ENCODE measurements at regions not wholly inside any gene's neighbourhood (a gene's known extent, or its start where the extent isn't known, plus 50 kb on each side); places are given as distances from the start of the nearest gene placed in this dataset.
"Not testable (repeated sequence)": the region's sequence is repeated elsewhere in the genome, so short reads cannot be mapped to it uniquely, and the experiment has no call there.

GRCh38 chr6:169099411-169100202 is 154.0 kb downstream of the THBS2 start:
- no peak for DNase-seq

- DNase-seq = not testable (repeated sequence)
Measured at GRCh38 chr6:169098651-169099050, 155.0 kb downstream of the THBS2 start.

- no peak for DNase-seq
Measured at GRCh38 chr6:169098116-169098515, 155.5 kb downstream of the THBS2 start.

GRCh38 chr6:169097381-169097959 is 156.2 kb downstream of the THBS2 start:
- no peak for DNase-seq

GRCh38 chr6:169096388-169096787 is 157.3 kb downstream of the THBS2 start:
- no peak for DNase-seq

GRCh38 chr6:169095153-169095552 is 158.5 kb downstream of the THBS2 start:
- no peak for DNase-seq

GRCh38 chr6:169094552-169094950 is 159.1 kb downstream of the THBS2 start:
- DNase-seq = no peak

- DNase-seq = no peak
Measured at GRCh38 chr6:169093770-169094551, 159.7 kb downstream of the THBS2 start.

- DNase-seq = no peak
Measured at GRCh38 chr6:169093066-169093723, 160.5 kb downstream of the THBS2 start.

GRCh38 chr6:169092375-169092774 is 161.3 kb downstream of the THBS2 start:
- DNase-seq = no peak

- DNase-seq = not testable (repeated sequence)
Measured at GRCh38 chr6:169090514-169091127, 163.0 kb downstream of the THBS2 start.

GRCh38 chr6:169088762-169089161 is 164.9 kb downstream of the THBS2 start:
- DNase-seq = no peak

GRCh38 chr6:169087443-169088041 is 166.1 kb downstream of the THBS2 start:
- DNase-seq = no peak

- not testable (repeated sequence) for DNase-seq
Measured at GRCh38 chr6:169086616-169087015, 167.0 kb downstream of the THBS2 start.

GRCh38 chr6:169086020-169086419 is 167.6 kb downstream of the THBS2 start:
- no peak for DNase-seq

- DNase-seq = no peak
Measured at GRCh38 chr6:169085466-169085865, 168.2 kb downstream of the THBS2 start.

GRCh38 chr6:169084557-169084956 is 169.1 kb downstream of the THBS2 start:
- DNase-seq = not testable (repeated sequence)

- DNase-seq = no peak
Measured at GRCh38 chr6:169084067-169084466, 169.6 kb downstream of the THBS2 start.

- DNase-seq = no peak
Measured at GRCh38 chr6:169083508-169083874, 170.2 kb downstream of the THBS2 start.

- no peak for DNase-seq
Measured at GRCh38 chr6:169082817-169083507, 170.7 kb downstream of the THBS2 start.

- no peak for DNase-seq
Measured at GRCh38 chr6:169082093-169082492, 171.6 kb downstream of the THBS2 start.

- DNase-seq = no peak
Measured at GRCh38 chr6:169081248-169081647, 172.4 kb downstream of the THBS2 start.

Data from inflammatory macrophage (primary cell).